Right lobe of liver (tissue), 6 donors: ENCODE measurements at regions not wholly inside any gene's neighbourhood (a gene's known extent, or its start where the extent isn't known, plus 50 kb on each side); places are given as distances from the start of the nearest gene placed in this dataset.

ENCODE experiments used
- ATAC-seq, 4 donors: fragments of 200-7000 bp; cut with Tn5 transposase; one replicate each; pipeline ENCODE4 v1.9.1; 2020; ENCODE audit warnings: mild to moderate bottlenecking in 4 of 4, moderate library complexity in 4 of 4
- DNase-seq, 3 donors: peaks; one replicate each; pipeline ENCODE4 v3.0.0-alpha.2; 2020
- H3K27ac ChIP-seq, 3 donors: fragments of 200-600 bp; one replicate each; pipeline ENCODE4 v1.8.0; 2022
- H3K27me3 ChIP-seq, 2 donors: fragments of 200-600 bp; one replicate each; pipeline ENCODE4 v1.8.0; 2022
- H3K36me3 ChIP-seq, 4 donors: fragments of 200-600 bp; sonication (generic) in 1 of 4; one replicate each; pipeline versions ENCODE4 v1.5.1 to v1.8.0; 2017 to 2022; ENCODE audit warnings: control low read depth in 1 of 4
- H3K4me1 ChIP-seq, 4 donors: fragments of 200-600 bp; sonication (generic) in 1 of 4; one replicate each; pipeline versions ENCODE4 v1.5.1 to v1.8.0; 2017 to 2022; ENCODE audit warnings: control low read depth in 1 of 4
- H3K4me3 ChIP-seq, 3 donors: fragments of 200-600 bp; one replicate each; pipeline ENCODE4 v1.8.0; 2022
- H3K9me3 ChIP-seq, 4 donors: fragments of 200-600 bp; sonication (generic) in 1 of 4; one replicate each; pipeline versions ENCODE4 v1.5.1 to v1.8.0; 2017 to 2022; ENCODE audit warnings: control low read depth in 1 of 4
- CTCF ChIP-seq, 4 donors: fragments of 200-600 bp in 3 of 4; fragments of 450-650 bp in 1 of 4; IDR thresholded peaks; one replicate each; pipeline versions ENCODE4 v1.5.1 to v1.8.0; 2016 to 2022; ENCODE audit warnings: antibody characterized with exemption in 4 of 4, mild to moderate bottlenecking in 2 of 4
- POLR2A ChIP-seq: fragments of 450-650 bp; IDR thresholded peaks from one replicate; pipeline ENCODE4 v1.6.1; 2017; ENCODE audit warnings: antibody characterized with exemption, mild to moderate bottlenecking
- WGBS: methylation state at CpG from one replicate; pipeline ENCODE4 v1.1.6; 2018; ENCODE audit warnings: low coverage, low lambda C conversion rate; ENCODE audit not compliant: insufficient coverage; ENCODE audit errors: missing lambda C conversion rate; 5-methylcytosine and 5-hydroxymethylcytosine counted together
- intact Hi-C, 2 donors: fragments of 100-400 bp; cut with DNase I; formaldehyde crosslinking; loops; one replicate each; pipeline versions ENCODE4 v1.11.2 to v1.14.1; 2022
- donor health status: DM: no; HTN: yes; CAD: no.
- donor health status: DM: no; HTN: no; CAD: no.
- donor health status: DM: no; HTN: no; CAD: no.
- donor health status: DM: no; HTN: yes; CAD: no.
- donor health status: DM: no; HTN: yes; CAD: no.

GRCh38 chr1:218701131-218701530 is 356.0 kb downstream of the TGFB2 start:
- no peak overlapping the region for H3K27ac ChIP-seq
- no peaks in the 10 kb centered on the region for H3K27me3 ChIP-seq
- DNase-seq (no peak), ATAC-seq (no peak)
- intact Hi-C loops: no loop called here
- WGBS: 45% methylated on average over 3 of the region's 3 CpGs
- no peaks in the 10 kb centered on the region for H3K36me3 ChIP-seq
- peaks cover 0 to 9% (median 1%) of the 10 kb centered on the region in 4 donors for H3K4me1 ChIP-seq
- no peak for TF ChIP-seq POLR2A
- no peak for TF ChIP-seq CTCF (IDR thresholded peaks at IDR 0.05)
- no peak overlapping the region for H3K4me3 ChIP-seq
- H3K9me3 ChIP-seq: no peaks in the 10 kb centered on the region

- ATAC-seq: no peak
Measured at GRCh38 chr1:218702775-218703174, 357.6 kb downstream of the TGFB2 start.

GRCh38 chr1:218703836-218704235 is 358.7 kb downstream of the TGFB2 start:
- WGBS: 94% methylated on average over 3 of the region's 3 CpGs
- no peaks in the 10 kb centered on the region for H3K9me3 ChIP-seq
- H3K27me3 ChIP-seq: no peaks in the 10 kb centered on the region
- no peaks in the 10 kb centered on the region for H3K36me3 ChIP-seq
- no peak overlapping the region for H3K4me3 ChIP-seq
- TF ChIP-seq CTCF (IDR thresholded peaks at IDR 0.05) (no peak), POLR2A (no peak)
- intact Hi-C loops: no loop called here
- H3K27ac ChIP-seq: no peak overlapping the region
- DNase-seq (no peak), ATAC-seq (no peak)
- H3K4me1 ChIP-seq: peaks cover 0 to 12% (median 1%) of the 10 kb centered on the region in 4 donors

More at GRCh38 chr1:218702775-218703174, 357.6 kb downstream of the TGFB2 start:
- no peak overlapping the region for H3K27ac ChIP-seq
- DNase-seq: no peak
- no peaks in the 10 kb centered on the region for H3K27me3 ChIP-seq
- 71% methylated on average over 1 of the region's 1 CpG for WGBS
- no peaks in the 10 kb centered on the region for H3K9me3 ChIP-seq
- no peak overlapping the region for H3K4me3 ChIP-seq
- H3K36me3 ChIP-seq: no peaks in the 10 kb centered on the region
- intact Hi-C loops: no loop called here
- H3K4me1 ChIP-seq: peaks cover 0 to 12% (median 1%) of the 10 kb centered on the region in 4 donors
- TF ChIP-seq CTCF (IDR thresholded peaks at IDR 0.05) (no peak), POLR2A (no peak)

- intact Hi-C loops: no loop called here
- WGBS: 75% methylated on average over 2 of the region's 2 CpGs
- Histone ChIP-seq H3K9me3 (no peaks in the 10 kb centered on the region), H3K27ac (no peak overlapping the region), H3K4me1 (peaks cover 0 to 12% (median 1%) of the 10 kb centered on the region in 4 donors), H3K4me3 (no peak overlapping the region), H3K36me3 (no peaks in the 10 kb centered on the region), H3K27me3 (no peaks in the 10 kb centered on the region)
- TF ChIP-seq CTCF (IDR thresholded peaks at IDR 0.05): no peak
- TF ChIP-seq POLR2A: no peak
- peak in 1 of 4 donors; percentile 59 for ATAC-seq
- no peak for DNase-seq
Measured at GRCh38 chr1:218705391-218705790, 360.3 kb downstream of the TGFB2 start.
